GM12864 (cell line): ENCODE measurements at regions not wholly inside any gene's neighbourhood (a gene's known extent, or its start where the extent isn't known, plus 50 kb on each side); places are given as distances from the start of the nearest gene placed in this dataset.

Source experiments
- DNase-seq: peaks from one replicate; pipeline ENCODE4 v3.0.0-alpha.2; 2011; ENCODE audit warnings: low read depth
- H3K4me3 ChIP-seq: 2 replicates; pipeline ENCODE4 v1.5.1; 2011; ENCODE audit warnings: mild to moderate bottlenecking, low read depth, low read length, control low read depth
- CTCF ChIP-seq: IDR thresholded peaks from 2 replicates; pipeline ENCODE4 v1.5.1; 2011; ENCODE audit warnings: low read depth, mild to moderate bottlenecking, moderate library complexity, low read length, control low read depth, inconsistent platforms; ENCODE audit errors: missing control alignments

- TF ChIP-seq CTCF, result no peak
- DNase-seq, result no peak
- H3K4me3 ChIP-seq, result no peak overlapping the region
Measured at GRCh38 chr6:159446340-159446739, 246.7 kb downstream of the SOD2 start.

- no peak for DNase-seq
- H3K4me3 ChIP-seq, result no peak overlapping the region
- no peak for TF ChIP-seq CTCF
Measured at GRCh38 chr6:159445351-159445750, 247.7 kb downstream of the SOD2 start.

GRCh38 chr6:159444056-159444760, 248.8 kb downstream of the SOD2 start:
- TF ChIP-seq CTCF, result no peak
- DNase-seq, result no peak
- H3K4me3 ChIP-seq, result no peak overlapping the region

- TF ChIP-seq CTCF, result no peak
- no peak for DNase-seq
- H3K4me3 ChIP-seq, result no peak overlapping the region
Measured at GRCh38 chr6:159443417-159443920, 249.6 kb downstream of the SOD2 start.

- no peak for TF ChIP-seq CTCF
- H3K4me3 ChIP-seq, result no peak overlapping the region
- DNase-seq, result no peak
Measured at GRCh38 chr6:159441704-159441981, 251.4 kb downstream of the SOD2 start.

GRCh38 chr6:159440911-159441703, 251.9 kb downstream of the SOD2 start:
- no peak for TF ChIP-seq CTCF

More at GRCh38 chr6:159440911-159441703, 251.9 kb downstream of the SOD2 start:
- H3K4me3 ChIP-seq, result no peak overlapping the region
- DNase-seq, result no peak
